GM12878 (cell line): ENCODE measurements at regions not wholly inside any gene's neighbourhood (a gene's known extent, or its start where the extent isn't known, plus 50 kb on each side); places are given as distances from the start of the nearest gene placed in this dataset.

Source experiments
- ATAC-seq: fragments of 200-7000 bp; cut with Tn5 transposase; 3 replicates; pipeline ENCODE4 v1.9.1; 2020; ENCODE audit warnings: mild to moderate bottlenecking, moderate library complexity
- BruUV-seq: library from RNA; stranded (reverse); fragments of 400-500 nt; replicated peaks from 2 replicates; lab custom pipeline; 2021; lab: Mats Ljungman, UMichigan
- CTCF ChIA-PET: fragments of 300-600 bp; sonication (Branson Sonifier 250); formaldehyde crosslinking; extraction: SDS; loops from one replicate; lab custom pipeline; 2021; ENCODE audit warnings: inconsistent platforms; lab: Yijun Ruan, JAX
- POLR2A ChIA-PET: fragments of 350-600 bp; formaldehyde crosslinking; extraction: SDS; loops from one replicate; lab custom pipeline; 2021; ENCODE audit warnings: inconsistent platforms; lab: Charles Lee
- RAD21 ChIA-PET: fragments of 300-600 bp; sonication (Branson Sonifier 250); formaldehyde crosslinking; loops from one replicate; lab custom pipeline; 2023; ENCODE audit warnings: antibody characterized with exemption; ENCODE audit not compliant: unreplicated experiment; lab: Charles Lee
- SMC1A ChIA-PET: fragments of 300-600 bp; sonication (Branson Sonifier 250); formaldehyde crosslinking; loops from one replicate; lab custom pipeline; 2023; ENCODE audit not compliant: unreplicated experiment, uncharacterized antibody; lab: Charles Lee
- DNase-seq: peaks from one replicate; pipeline ENCODE4 v3.0.0-alpha.2; 2011; ENCODE audit warnings: low read depth, low spot score
- FAIRE-seq: peaks from 3 replicates; lab custom pipeline; 2011; peaks lifted over from hg19 to GRCh38; lab: Jason Lieb, UNC
- H2AFZ ChIP-seq: 2 replicates; pipeline ENCODE4 v1.6.0; 2011; ENCODE audit warnings: low read depth, low read length, control low read depth; ENCODE audit not compliant: control insufficient read depth
- H3K27ac ChIP-seq: 2 replicates; pipeline ENCODE4 v1.5.1; 2011; ENCODE audit warnings: control low read depth; ENCODE audit not compliant: control insufficient read depth, insufficient read depth
- H3K27me3 ChIP-seq, 2 experiments: replicated peaks in 1 of 2; 2 replicates each; pipeline versions ENCODE4 v1.6.0 to v1.6.1; 2011; ENCODE audit warnings: low read length in 1 of 2; ENCODE audit not compliant: control insufficient read depth in 2 of 2, insufficient read depth in 2 of 2
- H3K36me3 ChIP-seq, 2 experiments: 2 replicates each; pipeline ENCODE4 v1.5.1; 2011; ENCODE audit warnings: low read length in 1 of 2; ENCODE audit not compliant: control insufficient read depth in 2 of 2, insufficient read depth in 2 of 2
- H3K4me1 ChIP-seq: 2 replicates; pipeline ENCODE4 v1.6.1; 2011; ENCODE audit warnings: mild to moderate bottlenecking, low read length, moderate library complexity, mixed read lengths; ENCODE audit not compliant: control insufficient read depth, insufficient read depth
- H3K4me2 ChIP-seq: 2 replicates; pipeline ENCODE4 v1.6.0; 2011; ENCODE audit warnings: control low read depth; ENCODE audit not compliant: control insufficient read depth, insufficient read depth
- H3K4me3 ChIP-seq: fragments of 200-600 bp; sonication (generic); 2 replicates; pipeline ENCODE4 v1.5.1; 2016
- H3K79me2 ChIP-seq: 2 replicates; pipeline ENCODE4 v1.6.0; 2011; ENCODE audit warnings: low read length; ENCODE audit not compliant: control insufficient read depth, insufficient read depth
- H3K9ac ChIP-seq: 2 replicates; pipeline ENCODE4 v1.8.0; 2011; ENCODE audit warnings: low read length, control low read depth, mixed read lengths; ENCODE audit not compliant: control insufficient read depth, insufficient read depth
- H3K9me3 ChIP-seq: replicated peaks from 3 replicates; pipeline ENCODE4 v1.5.1; 2011; ENCODE audit warnings: mild to moderate bottlenecking, low read length; ENCODE audit not compliant: control insufficient read depth, insufficient read depth
- H4K20me1 ChIP-seq: 2 replicates; pipeline ENCODE4 v1.6.0; 2011; ENCODE audit not compliant: control insufficient read depth, insufficient read depth
- BCL11A ChIP-seq: IDR thresholded peaks from 2 replicates; pipeline ENCODE4 v1.6.1; 2011; ENCODE audit warnings: low read depth, low read length
- EZH2 ChIP-seq: IDR thresholded peaks from 2 replicates; pipeline ENCODE4 v1.6.1; 2012; ENCODE audit warnings: low read depth, mild to moderate bottlenecking, control low read depth, inconsistent platforms, low read length, borderline replicate concordance; ENCODE audit not compliant: control insufficient read depth
- HCFC1 ChIP-seq: fragments of 150-350 bp; IDR thresholded peaks from 2 replicates; pipeline ENCODE4 v1.6.1; 2014; ENCODE audit warnings: low read length
- HDAC6 ChIP-seq: fragments of 200-600 bp; sonication (generic); IDR thresholded peaks from one replicate; pipeline ENCODE4 v1.8.0; 2017; ENCODE audit warnings: antibody characterized with exemption; ENCODE audit not compliant: unreplicated experiment
- NBN ChIP-seq: fragments of 450-650 bp; IDR thresholded peaks from 2 replicates; pipeline ENCODE4 v1.6.1; 2016
- POU2F2 ChIP-seq: IDR thresholded peaks from 3 replicates; pipeline ENCODE4 v1.6.1; 2011; ENCODE audit warnings: low read depth, mild to moderate bottlenecking, low read length, borderline replicate concordance
- SMAD1 ChIP-seq: fragments of 450-650 bp; IDR thresholded peaks from 2 replicates; pipeline ENCODE4 v1.6.1; 2018; ENCODE audit warnings: mild to moderate bottlenecking, low read depth; ENCODE audit not compliant: partially characterized antibody
- SMC3 ChIP-seq: IDR thresholded peaks from 2 replicates; pipeline ENCODE4 v1.6.1; 2011; ENCODE audit warnings: low read length, improper control_type of control experiment, borderline replicate concordance
- SRF ChIP-seq, 2 experiments: IDR thresholded peaks; 2 replicates each; pipeline ENCODE4 v1.6.1; 2011; ENCODE audit warnings: low read depth in 2 of 2, low read length in 2 of 2, mild to moderate bottlenecking in 1 of 2, moderate library complexity in 1 of 2
- TAF1 ChIP-seq: IDR thresholded peaks from 2 replicates; pipeline ENCODE4 v1.6.1; 2011; ENCODE audit warnings: mild to moderate bottlenecking, low read depth, low read length, borderline replicate concordance
- TARDBP ChIP-seq: IDR thresholded peaks from 2 replicates; pipeline ENCODE4 v1.6.1; 2016; ENCODE audit warnings: borderline replicate concordance
- TCF12 ChIP-seq: IDR thresholded peaks from 2 replicates; pipeline ENCODE4 v1.6.1; 2011; ENCODE audit warnings: low read depth, mild to moderate bottlenecking, low read length
- ZNF274 ChIP-seq: IDR thresholded peaks from one replicate; pipeline ENCODE4 v1.8.0; 2011; ENCODE audit not compliant: insufficient read length, insufficient read depth
- ZNF384 ChIP-seq: IDR thresholded peaks from 2 replicates; pipeline ENCODE4 v1.6.1; 2012; ENCODE audit warnings: low read depth, mild to moderate bottlenecking, low read length, improper control_type of control experiment, borderline replicate concordance
- WGBS: methylation state at CpG from one replicate; pipeline ENCODE4 v1.1.6; 2016; ENCODE audit warnings: low lambda C conversion rate; ENCODE audit not compliant: insufficient replicate concordance, insufficient coverage; ENCODE audit errors: missing lambda C conversion rate; 5-methylcytosine and 5-hydroxymethylcytosine counted together
- in situ Hi-C: fragments of 300-500 bp; cut with MboI; formaldehyde crosslinking; loops from 9 replicates; pipeline ENCODE4 v1.14.3; 2018; ENCODE audit warnings: mixed read lengths
- intact Hi-C: fragments of 100-400 bp; cut with micrococcal nuclease; formaldehyde crosslinking; loops from one replicate; pipeline ENCODE4 v1.14.2; 2022; ENCODE audit not compliant: unreplicated experiment
- TF ChIP-seq, protein P1 (sequence below): fragments of 450-650 bp; IDR thresholded peaks from 2 replicates; pipeline ENCODE4 v1.6.1; 2017; ENCODE audit warnings: antibody characterized with exemption, mild to moderate bottlenecking, moderate library complexity
- TF ChIP-seq, protein P2 (sequence below): IDR thresholded peaks from 2 replicates; pipeline ENCODE4 v1.6.1; 2012; ENCODE audit warnings: low read depth, low read length, improper control_type of control experiment
- TF ChIP-seq, protein P3 (sequence below): fragments of 450-650 bp; formaldehyde crosslinking; IDR thresholded peaks from 2 replicates; pipeline ENCODE4 v1.4.0; 2022; ENCODE audit warnings: mild to moderate bottlenecking, moderate library complexity

DNA sequence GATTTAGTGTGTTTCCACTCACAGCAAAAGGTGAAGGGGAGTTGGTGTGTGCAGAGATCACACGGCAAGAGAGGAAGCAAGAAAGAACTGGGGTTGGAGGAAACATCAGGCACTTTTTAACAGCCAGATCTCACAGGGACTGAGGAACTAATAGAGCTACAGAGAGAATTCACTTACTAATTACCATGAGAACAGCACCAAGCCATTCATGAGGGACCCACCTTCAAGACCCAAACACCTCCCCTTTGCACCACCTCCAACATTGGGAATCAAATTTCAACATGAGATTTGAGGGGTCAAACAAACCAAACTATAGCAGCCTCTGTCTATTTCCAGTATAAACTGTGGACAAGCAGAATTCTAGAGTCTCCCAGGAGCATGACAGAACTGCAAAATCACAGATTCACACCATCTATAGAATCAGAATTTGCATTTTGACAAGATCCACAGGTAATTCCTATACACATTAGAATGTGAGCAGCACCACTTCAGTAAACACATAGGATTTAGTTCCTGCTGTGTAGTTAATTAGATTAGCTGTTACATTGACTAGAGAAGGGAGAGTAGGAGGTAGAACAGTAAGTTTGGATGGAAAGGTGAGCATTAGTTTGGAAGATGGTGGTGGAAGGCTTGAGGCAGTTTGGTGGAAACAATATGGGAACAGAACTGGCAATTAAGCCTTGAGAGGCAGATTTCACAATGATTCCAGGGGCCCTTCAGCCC is 311.7 kb downstream of the NSUN3 start:
- Histone ChIP-seq H3K36me3 (no peaks in the 10 kb centered on the region), H3K4me3 (no peak overlapping the region), H2AFZ (no peak overlapping the region), H3K4me2 (no peak overlapping the region), H3K9me3 (no peaks in the 10 kb centered on the region), H3K4me1 (no peaks in the 10 kb centered on the region), H3K27me3 (no peaks in the 10 kb centered on the region), H3K79me2 (no peaks in the 10 kb centered on the region), H4K20me1 (no peaks in the 10 kb centered on the region), H3K9ac (no peak overlapping the region), H3K27ac (no peak overlapping the region)
- no TSS peak for BruUV-seq
- ChIA-PET RAD21 (no interaction called here), CTCF (interaction anchor here (0.6 kb wide), 1 partner anchor 44 kb away, joined by 3 read pairs; no protein-coding TSS in a partner anchor), SMC1A (interaction anchor here (0.9 kb wide), 1 partner anchor 381 kb away, joined by 3 read pairs; no protein-coding TSS in a partner anchor), POLR2A (no interaction called here)
- no peak for ATAC-seq
- intact Hi-C loops, result no loop called here
- DNase-seq, result no peak
- WGBS, result 8% methylated on average over 1 of the region's 1 CpG
- in situ Hi-C loops, result loop anchor here (25.0 kb wide), 1 partner anchor 88 kb away; no protein-coding TSS in a partner anchor
- FAIRE-seq, result no peak
- no peak for TF ChIP-seq SMAD1
- no peak for TF ChIP-seq EZH2
- no peak for TF ChIP-seq POU2F2
- TF ChIP-seq TAF1, result no peak
- no peak for TF ChIP-seq BCL11A
- no peak for TF ChIP-seq HCFC1
- TF ChIP-seq SRF (IDR thresholded peaks at IDR 0.05; ENCODE audit: low read depth in 2 of 2, low read length in 2 of 2), result no peak
- TF ChIP-seq ZNF384, result no peak
- no peak for TF ChIP-seq NBN
- no peak for TF ChIP-seq ZNF274
- no peak for TF ChIP-seq TARDBP
- TF ChIP-seq, protein P1, sequence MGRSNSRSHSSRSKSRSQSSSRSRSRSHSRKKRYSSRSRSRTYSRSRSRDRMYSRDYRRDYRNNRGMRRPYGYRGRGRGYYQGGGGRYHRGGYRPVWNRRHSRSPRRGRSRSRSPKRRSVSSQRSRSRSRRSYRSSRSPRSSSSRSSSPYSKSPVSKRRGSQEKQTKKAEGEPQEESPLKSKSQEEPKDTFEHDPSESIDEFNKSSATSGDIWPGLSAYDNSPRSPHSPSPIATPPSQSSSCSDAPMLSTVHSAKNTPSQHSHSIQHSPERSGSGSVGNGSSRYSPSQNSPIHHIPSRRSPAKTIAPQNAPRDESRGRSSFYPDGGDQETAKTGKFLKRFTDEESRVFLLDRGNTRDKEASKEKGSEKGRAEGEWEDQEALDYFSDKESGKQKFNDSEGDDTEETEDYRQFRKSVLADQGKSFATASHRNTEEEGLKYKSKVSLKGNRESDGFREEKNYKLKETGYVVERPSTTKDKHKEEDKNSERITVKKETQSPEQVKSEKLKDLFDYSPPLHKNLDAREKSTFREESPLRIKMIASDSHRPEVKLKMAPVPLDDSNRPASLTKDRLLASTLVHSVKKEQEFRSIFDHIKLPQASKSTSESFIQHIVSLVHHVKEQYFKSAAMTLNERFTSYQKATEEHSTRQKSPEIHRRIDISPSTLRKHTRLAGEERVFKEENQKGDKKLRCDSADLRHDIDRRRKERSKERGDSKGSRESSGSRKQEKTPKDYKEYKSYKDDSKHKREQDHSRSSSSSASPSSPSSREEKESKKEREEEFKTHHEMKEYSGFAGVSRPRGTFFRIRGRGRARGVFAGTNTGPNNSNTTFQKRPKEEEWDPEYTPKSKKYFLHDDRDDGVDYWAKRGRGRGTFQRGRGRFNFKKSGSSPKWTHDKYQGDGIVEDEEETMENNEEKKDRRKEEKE, result no peak
- TF ChIP-seq, protein P2, sequence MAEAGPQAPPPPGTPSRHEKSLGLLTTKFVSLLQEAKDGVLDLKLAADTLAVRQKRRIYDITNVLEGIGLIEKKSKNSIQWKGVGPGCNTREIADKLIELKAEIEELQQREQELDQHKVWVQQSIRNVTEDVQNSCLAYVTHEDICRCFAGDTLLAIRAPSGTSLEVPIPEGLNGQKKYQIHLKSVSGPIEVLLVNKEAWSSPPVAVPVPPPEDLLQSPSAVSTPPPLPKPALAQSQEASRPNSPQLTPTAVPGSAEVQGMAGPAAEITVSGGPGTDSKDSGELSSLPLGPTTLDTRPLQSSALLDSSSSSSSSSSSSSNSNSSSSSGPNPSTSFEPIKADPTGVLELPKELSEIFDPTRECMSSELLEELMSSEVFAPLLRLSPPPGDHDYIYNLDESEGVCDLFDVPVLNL, result no peak
- TF ChIP-seq TCF12, result no peak
- no peak for TF ChIP-seq SMC3
- no peak for TF ChIP-seq HDAC6
- TF ChIP-seq, protein P3, sequence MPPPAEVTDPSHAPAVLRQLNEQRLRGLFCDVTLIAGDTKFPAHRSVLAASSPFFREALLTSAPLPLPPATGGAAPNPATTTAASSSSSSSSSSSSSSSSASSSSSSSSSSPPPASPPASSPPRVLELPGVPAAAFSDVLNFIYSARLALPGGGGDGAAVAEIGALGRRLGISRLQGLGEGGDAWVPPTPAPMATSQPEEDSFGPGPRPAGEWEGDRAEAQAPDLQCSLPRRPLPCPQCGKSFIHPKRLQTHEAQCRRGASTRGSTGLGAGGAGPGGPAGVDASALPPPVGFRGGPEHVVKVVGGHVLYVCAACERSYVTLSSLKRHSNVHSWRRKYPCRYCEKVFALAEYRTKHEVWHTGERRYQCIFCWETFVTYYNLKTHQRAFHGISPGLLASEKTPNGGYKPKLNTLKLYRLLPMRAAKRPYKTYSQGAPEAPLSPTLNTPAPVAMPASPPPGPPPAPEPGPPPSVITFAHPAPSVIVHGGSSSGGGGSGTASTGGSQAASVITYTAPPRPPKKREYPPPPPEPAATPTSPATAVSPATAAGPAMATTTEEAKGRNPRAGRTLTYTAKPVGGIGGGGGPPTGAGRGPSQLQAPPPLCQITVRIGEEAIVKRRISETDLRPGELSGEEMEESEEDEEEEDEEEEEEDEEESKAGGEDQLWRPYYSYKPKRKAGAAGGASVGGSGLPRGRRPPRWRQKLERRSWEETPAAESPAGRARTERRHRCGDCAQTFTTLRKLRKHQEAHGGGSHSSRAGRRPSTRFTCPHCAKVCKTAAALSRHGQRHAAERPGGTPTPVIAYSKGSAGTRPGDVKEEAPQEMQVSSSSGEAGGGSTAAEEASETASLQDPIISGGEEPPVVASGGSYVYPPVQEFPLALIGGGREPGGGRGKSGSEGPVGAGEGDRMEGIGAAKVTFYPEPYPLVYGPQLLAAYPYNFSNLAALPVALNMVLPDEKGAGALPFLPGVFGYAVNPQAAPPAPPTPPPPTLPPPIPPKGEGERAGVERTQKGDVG (CRISPR knock-in tag), result no peak
